Uterus (tissue), 3 donors: ENCODE measurements at regions not wholly inside any gene's neighbourhood (a gene's known extent, or its start where the extent isn't known, plus 50 kb on each side); places are given as distances from the start of the nearest gene placed in this dataset.

ENCODE experiments used
- DNase-seq, 2 donors: peaks; one replicate each; pipeline ENCODE4 v3.0.0-alpha.2; 2019 to 2020
- H3K27ac ChIP-seq, 2 donors: fragments of 200-600 bp; sonication (generic); 1 replicate in 1 of 2; 2 replicates in 1 of 2; pipeline ENCODE4 v1.5.1; 2016 to 2018
- H3K27me3 ChIP-seq, 2 donors: fragments of 200-600 bp; sonication (generic); one replicate each; pipeline ENCODE4 v1.5.1; 2018 to 2019; ENCODE audit warnings: control low read depth in 1 of 2
- H3K36me3 ChIP-seq, 2 donors: fragments of 200-600 bp; sonication (generic); one replicate each; pipeline ENCODE4 v1.5.1; 2019; ENCODE audit warnings: control low read depth in 1 of 2
- H3K4me1 ChIP-seq, 2 donors: fragments of 200-600 bp; sonication (generic); one replicate each; pipeline ENCODE4 v1.5.1; 2018 to 2019; ENCODE audit warnings: control low read depth in 1 of 2
- H3K4me3 ChIP-seq, 2 donors: fragments of 200-600 bp; sonication (generic); 1 replicate in 1 of 2; 2 replicates in 1 of 2; pipeline ENCODE4 v1.5.1; 2018 to 2019; ENCODE audit warnings: mild to moderate bottlenecking in 1 of 2
- H3K9me3 ChIP-seq, 2 donors: fragments of 200-600 bp; sonication (generic); one replicate each; pipeline ENCODE4 v1.5.1; 2019; ENCODE audit warnings: control low read depth in 1 of 2
- POLR2A ChIP-seq, 2 donors: fragments of 450-650 bp; IDR thresholded peaks; one replicate each; pipeline ENCODE4 v1.6.1; 2016; ENCODE audit warnings: antibody characterized with exemption in 2 of 2, mild to moderate bottlenecking in 1 of 2, moderate library complexity in 1 of 2
- intact Hi-C: fragments of 100-400 bp; cut with DNase I; formaldehyde crosslinking; loops from one replicate; pipeline ENCODE4 v1.15.1; 2023; ENCODE audit warnings: low total_unique reads
- TF ChIP-seq, protein P1 (sequence below), 4 experiments: fragments of 200-600 bp in 2 of 4; fragments of 450-650 bp in 2 of 4; sonication (generic) in 2 of 4; IDR thresholded peaks; one replicate each; pipeline ENCODE4 v1.5.1; 2016 to 2019; ENCODE audit warnings: antibody characterized with exemption in 4 of 4, mild to moderate bottlenecking in 2 of 4, moderate library complexity in 1 of 4
- donor health status: DM: yes; HTN: yes; CAD: no.

- Histone ChIP-seq H3K9me3 (no peaks in the 10 kb centered on the region), H3K4me3 (no peak overlapping the region), H3K27ac (peak overlapping the region in 1 of 2 donors; percentile 10), H3K4me1 (no peaks in the 10 kb centered on the region), H3K36me3 (no peaks in the 10 kb centered on the region), H3K27me3 (no peaks in the 10 kb centered on the region)
- intact Hi-C loops, result no loop called here
- TF ChIP-seq, protein P1, sequence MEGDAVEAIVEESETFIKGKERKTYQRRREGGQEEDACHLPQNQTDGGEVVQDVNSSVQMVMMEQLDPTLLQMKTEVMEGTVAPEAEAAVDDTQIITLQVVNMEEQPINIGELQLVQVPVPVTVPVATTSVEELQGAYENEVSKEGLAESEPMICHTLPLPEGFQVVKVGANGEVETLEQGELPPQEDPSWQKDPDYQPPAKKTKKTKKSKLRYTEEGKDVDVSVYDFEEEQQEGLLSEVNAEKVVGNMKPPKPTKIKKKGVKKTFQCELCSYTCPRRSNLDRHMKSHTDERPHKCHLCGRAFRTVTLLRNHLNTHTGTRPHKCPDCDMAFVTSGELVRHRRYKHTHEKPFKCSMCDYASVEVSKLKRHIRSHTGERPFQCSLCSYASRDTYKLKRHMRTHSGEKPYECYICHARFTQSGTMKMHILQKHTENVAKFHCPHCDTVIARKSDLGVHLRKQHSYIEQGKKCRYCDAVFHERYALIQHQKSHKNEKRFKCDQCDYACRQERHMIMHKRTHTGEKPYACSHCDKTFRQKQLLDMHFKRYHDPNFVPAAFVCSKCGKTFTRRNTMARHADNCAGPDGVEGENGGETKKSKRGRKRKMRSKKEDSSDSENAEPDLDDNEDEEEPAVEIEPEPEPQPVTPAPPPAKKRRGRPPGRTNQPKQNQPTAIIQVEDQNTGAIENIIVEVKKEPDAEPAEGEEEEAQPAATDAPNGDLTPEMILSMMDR (IDR thresholded peaks at IDR 0.05), result no peak
- TF ChIP-seq POLR2A (IDR thresholded peaks at IDR 0.05), result no peak
- no peak for DNase-seq
These were observed 120.0 kb downstream of the CD164 start for GRCh38 chr6:109262261-109262660.

DNA sequence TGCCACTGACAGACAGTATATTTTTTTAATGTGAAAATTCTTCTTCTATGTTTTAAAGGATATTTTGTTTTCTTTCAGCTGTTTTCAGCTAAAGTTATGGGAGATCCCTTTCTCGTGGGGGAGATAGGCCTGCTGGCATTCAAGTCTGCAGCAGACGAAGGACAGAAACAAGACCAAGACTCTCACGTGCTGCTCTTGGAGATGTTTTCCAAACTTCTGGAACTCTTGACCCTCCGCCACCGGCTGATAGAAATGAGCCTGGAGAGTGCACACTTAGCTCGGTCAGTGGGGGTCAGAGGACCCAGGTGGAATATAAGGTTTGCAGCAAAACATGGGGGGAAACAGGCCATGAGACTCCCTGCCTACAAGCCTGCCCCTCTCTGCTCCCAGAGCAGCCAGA is 120.5 kb downstream of the CD164 start:
- DNase-seq, result peak in 1 of 2 donors; percentile 28
- intact Hi-C loops, result no loop called here
- H3K27ac ChIP-seq, result peak overlapping the region in 1 of 2 donors; percentile 10

DNA sequence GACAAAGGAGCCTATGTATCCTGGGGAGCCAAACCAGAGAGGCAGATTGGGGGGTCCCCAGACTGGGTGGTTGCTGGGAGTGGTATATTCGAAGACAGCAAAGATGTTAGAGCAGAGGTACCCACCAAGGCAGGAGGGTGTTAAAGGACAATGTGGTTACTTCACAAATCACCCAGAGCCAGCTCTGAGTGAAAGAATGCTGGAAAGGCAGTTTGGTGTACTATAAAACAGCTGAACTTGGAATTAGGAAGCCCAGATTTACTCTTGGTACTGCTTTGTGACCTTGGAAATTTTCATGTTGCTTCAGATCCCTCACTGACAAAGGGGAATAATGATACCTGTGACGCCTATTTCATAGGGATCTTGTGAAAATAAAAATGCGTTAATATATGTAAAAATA is 121.6 kb downstream of the CD164 start:
- Histone ChIP-seq H3K27ac (no peak overlapping the region), H3K4me1 (no peaks in the 10 kb centered on the region), H3K36me3 (no peaks in the 10 kb centered on the region), H3K27me3 (no peaks in the 10 kb centered on the region), H3K9me3 (no peaks in the 10 kb centered on the region), H3K4me3 (no peak overlapping the region)
- TF ChIP-seq POLR2A (IDR thresholded peaks at IDR 0.05), result no peak
- TF ChIP-seq, protein P1 (IDR thresholded peaks at IDR 0.05), result no peak
- no peak for DNase-seq
- intact Hi-C loops, result no loop called here

More for the DNA sequence above, 120.5 kb downstream of the CD164 start:
- Histone ChIP-seq H3K4me3 (no peak overlapping the region), H3K4me1 (no peaks in the 10 kb centered on the region), H3K9me3 (no peaks in the 10 kb centered on the region), H3K27me3 (no peaks in the 10 kb centered on the region), H3K36me3 (no peaks in the 10 kb centered on the region)
- TF ChIP-seq, protein P1 (IDR thresholded peaks at IDR 0.05), result no peak
- no peak for TF ChIP-seq POLR2A (IDR thresholded peaks at IDR 0.05)

GRCh38 chr6:109260126-109260525 is 122.1 kb downstream of the CD164 start:
- H3K9me3 ChIP-seq, result no peaks in the 10 kb centered on the region
- no peaks in the 10 kb centered on the region for H3K4me1 ChIP-seq
- no peak for DNase-seq
- no peaks in the 10 kb centered on the region for H3K27me3 ChIP-seq
- H3K36me3 ChIP-seq, result no peaks in the 10 kb centered on the region
- TF ChIP-seq POLR2A (IDR thresholded peaks at IDR 0.05), result no peak
- TF ChIP-seq, protein P1 (IDR thresholded peaks at IDR 0.05), result no peak
- no peak overlapping the region for H3K4me3 ChIP-seq
- H3K27ac ChIP-seq, result no peak overlapping the region
- intact Hi-C loops, result no loop called here

- intact Hi-C loops, result no loop called here
- no peak for DNase-seq
- H3K4me3 ChIP-seq, result no peak overlapping the region
- H3K4me1 ChIP-seq, result no peaks in the 10 kb centered on the region
- H3K27ac ChIP-seq, result no peak overlapping the region
- H3K9me3 ChIP-seq, result no peaks in the 10 kb centered on the region
- H3K27me3 ChIP-seq, result no peaks in the 10 kb centered on the region
- TF ChIP-seq, protein P1 (IDR thresholded peaks at IDR 0.05), result no peak
- no peak for TF ChIP-seq POLR2A (IDR thresholded peaks at IDR 0.05)
- no peaks in the 10 kb centered on the region for H3K36me3 ChIP-seq
These were observed 124.1 kb downstream of the CD164 start for GRCh38 chr6:109258129-109258528.
